GM12892 (cell line): ENCODE measurements at regions not wholly inside any gene's neighbourhood (a gene's known extent, or its start where the extent isn't known, plus 50 kb on each side); places are given as distances from the start of the nearest gene placed in this dataset.

Experiments used
- POLR2A ChIP-seq: IDR thresholded peaks from 2 replicates; pipeline ENCODE4 v1.6.1; 2011; ENCODE audit warnings: low read depth, low read length, control low read depth
- POLR2AphosphoS5 ChIP-seq: IDR thresholded peaks from 2 replicates; pipeline ENCODE4 v1.6.1; 2011; ENCODE audit warnings: low read depth, low read length, control low read depth

GRCh38 chr4:79497001-79497400 lies 89.0 kb upstream of the GK2 start:
- TF ChIP-seq POLR2A, result no peak
- TF ChIP-seq POLR2AphosphoS5, result no peak
